HG03066 (cell line): ENCODE measurements at regions not wholly inside any gene's neighbourhood (a gene's known extent, or its start where the extent isn't known, plus 50 kb on each side); places are given as distances from the start of the nearest gene placed in this dataset.
"Not testable (repeated sequence)": the region's sequence is repeated elsewhere in the genome, so short reads cannot be mapped to it uniquely, and the experiment has no call there.

Experiments used
- ATAC-seq: cut with Tn5 transposase; IDR thresholded peaks from one replicate; pipeline ENCODE4 v1.9.1; 2021; ENCODE audit warnings: low read depth; ENCODE audit not compliant: unreplicated experiment

GRCh38 chr10:47711428-47711827 is 52.0 kb downstream of the SYT15B start:
- ATAC-seq, result not testable (repeated sequence)

GRCh38 chr10:47710443-47710842 is 52.9 kb downstream of the SYT15B start:
- not testable (repeated sequence) for ATAC-seq

- peak; percentile 91 for ATAC-seq
Measured at GRCh38 chr10:47705698-47706414, 57.5 kb downstream of the SYT15B start.

- ATAC-seq, result not testable (repeated sequence)
Measured at GRCh38 chr10:47701285-47701684, 62.1 kb downstream of the SYT15B start.

GRCh38 chr10:47699854-47700253 is 63.5 kb downstream of the SYT15B start:
- not testable (repeated sequence) for ATAC-seq

- not testable (repeated sequence) for ATAC-seq
Measured at GRCh38 chr10:47696170-47696569, 67.2 kb downstream of the SYT15B start.

DNA sequence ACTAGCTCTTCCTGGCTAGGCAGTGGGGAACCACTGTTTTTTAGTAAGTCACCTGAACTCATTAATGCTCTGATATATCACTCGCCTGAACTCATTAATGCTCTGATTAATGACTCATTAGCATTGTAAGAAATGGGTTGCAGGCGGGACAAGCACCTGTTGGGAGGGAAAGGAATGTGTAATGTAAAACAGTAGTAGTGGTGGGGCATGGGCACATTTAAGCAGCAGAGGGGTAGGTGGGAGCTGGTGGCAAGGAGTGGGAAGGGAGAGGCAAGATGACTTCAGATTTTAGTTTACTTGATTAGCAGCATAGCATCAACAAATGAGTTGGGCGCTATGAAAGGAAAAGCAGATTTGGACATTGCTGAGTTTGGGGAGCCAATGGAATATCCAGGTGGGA is 68.2 kb downstream of the SYT15B start:
- not testable (repeated sequence) for ATAC-seq

- not testable (repeated sequence) for ATAC-seq
Measured at GRCh38 chr10:47690304-47690703, 73.1 kb downstream of the SYT15B start.

DNA sequence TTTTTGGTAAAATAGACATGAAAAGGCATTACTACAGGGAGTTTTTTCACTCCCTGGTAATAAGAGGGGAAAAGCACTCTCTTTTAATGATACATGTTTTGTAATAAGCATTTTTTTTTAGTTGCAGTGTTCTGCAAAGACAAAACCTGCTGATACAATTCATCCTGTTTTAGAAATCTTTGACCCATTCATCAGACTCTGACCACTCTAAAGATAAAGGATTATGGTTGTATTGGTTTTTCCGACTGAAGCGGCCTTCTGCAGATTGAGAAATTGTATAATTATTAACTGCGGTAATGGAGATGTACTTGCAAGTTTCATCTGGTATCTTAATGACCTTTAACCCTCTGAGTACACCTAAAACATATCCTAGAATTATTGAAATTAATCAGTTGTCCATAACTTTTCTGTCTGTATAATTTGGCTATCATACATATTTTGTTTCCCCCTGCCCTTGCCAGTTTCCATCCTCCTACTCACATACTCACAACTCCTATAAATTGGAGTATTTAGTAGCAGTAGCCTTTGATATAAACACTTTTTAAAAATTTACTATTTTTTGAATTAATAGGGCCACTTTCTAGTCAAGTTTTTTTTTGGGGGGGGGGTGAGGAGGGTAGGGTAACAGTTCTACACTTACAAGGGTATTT is 79.4 kb downstream of the SYT15B start:
- not testable (repeated sequence) for ATAC-seq

- ATAC-seq, result not testable (repeated sequence)
Measured at GRCh38 chr10:47681638-47681990, 81.8 kb downstream of the SYT15B start.

DNA sequence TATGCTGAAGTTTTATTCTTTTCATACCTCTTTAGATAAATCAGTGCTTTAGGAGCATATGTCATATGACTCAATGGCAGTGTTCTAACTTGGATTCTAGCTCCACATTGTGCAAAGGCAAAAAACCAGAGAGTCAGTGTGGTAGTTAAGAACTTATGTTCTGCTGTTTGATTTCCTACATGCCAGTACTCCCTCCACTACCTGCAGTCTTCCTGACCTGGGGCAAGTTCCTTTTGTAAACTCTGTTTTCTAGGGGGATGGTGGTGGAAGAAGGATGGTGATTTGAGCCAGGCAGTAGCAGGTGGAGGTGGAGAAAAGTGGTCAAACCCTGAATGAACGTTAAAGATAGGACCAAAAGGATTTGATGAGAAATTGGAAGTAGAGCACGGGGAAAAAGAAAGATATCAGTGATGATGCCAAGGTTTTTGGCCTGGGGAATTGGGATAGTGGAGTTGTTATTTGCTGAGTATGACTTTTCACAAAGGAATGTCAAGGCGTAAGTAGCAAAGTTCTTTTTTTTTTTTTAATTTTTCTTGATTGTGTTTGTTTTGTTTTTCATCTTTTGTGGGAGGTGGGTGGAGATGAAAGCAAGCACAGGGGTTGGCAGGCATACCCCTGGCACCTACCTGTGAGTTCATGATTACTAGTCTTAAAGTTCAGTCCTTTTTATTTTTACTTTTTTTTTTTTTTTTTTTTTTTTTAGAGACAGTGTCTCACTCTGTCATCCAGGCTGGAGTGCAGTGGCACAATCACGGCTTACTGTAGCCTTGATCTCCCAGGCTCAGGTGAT is 82.3 kb downstream of the SYT15B start:
- not testable (repeated sequence) for ATAC-seq

- ATAC-seq, result not testable (repeated sequence)
Measured at GRCh38 chr10:47676102-47676501, 87.3 kb downstream of the SYT15B start.

DNA sequence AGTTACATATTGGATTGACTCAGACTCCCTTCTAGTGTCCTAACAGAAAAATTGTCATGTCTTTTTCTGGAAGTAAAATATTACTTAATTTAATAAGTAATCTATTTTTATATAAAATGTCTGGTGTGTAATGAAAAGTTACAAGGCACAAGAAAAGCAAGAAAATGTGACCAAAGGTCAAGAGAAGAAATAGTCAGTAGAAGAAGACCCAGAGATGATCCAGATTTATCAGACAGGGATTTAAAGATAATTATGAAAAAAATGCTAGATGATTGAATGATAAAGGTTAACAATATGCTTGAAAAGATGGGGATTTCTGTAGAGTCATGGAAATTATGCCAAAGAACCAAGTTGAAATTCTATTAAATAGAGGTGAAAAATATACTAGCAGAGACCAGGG is 87.8 kb downstream of the SYT15B start:
- not testable (repeated sequence) for ATAC-seq

GRCh38 chr10:47673128-47673527 is 90.3 kb downstream of the SYT15B start:
- not testable (repeated sequence) for ATAC-seq

- ATAC-seq, result not testable (repeated sequence)
Measured at GRCh38 chr10:47670857-47671256, 92.5 kb downstream of the SYT15B start.

DNA sequence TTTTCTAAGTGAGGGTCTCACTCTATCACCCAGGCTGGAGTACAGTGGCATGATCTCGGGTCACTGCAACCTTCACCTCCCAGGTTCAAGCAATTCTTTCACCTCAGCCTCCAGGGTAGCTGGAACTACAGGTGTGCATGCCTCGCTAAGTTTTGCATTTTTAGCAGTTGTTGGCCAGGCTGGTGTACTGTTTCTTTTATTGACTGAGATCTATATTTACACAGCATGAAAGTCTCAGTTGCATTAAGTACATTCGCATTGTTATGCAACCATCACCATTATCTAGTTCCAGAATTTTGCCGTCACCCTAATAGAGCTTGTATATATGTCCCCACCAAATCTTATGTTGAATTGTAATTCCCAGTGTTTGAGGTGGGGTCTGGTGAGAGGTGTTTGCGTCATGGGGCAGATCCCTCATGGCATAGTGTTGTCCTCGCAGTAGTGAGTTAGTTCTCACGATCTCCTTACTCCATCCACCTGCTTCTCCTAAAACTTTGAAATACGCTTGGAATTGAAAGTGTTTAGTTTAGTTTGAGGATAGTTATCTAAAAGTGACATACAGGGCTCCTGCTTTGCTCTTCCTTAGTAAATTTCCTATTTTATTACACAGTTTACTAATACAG is 101.3 kb downstream of the SYT15B start:
- not testable (repeated sequence) for ATAC-seq

DNA sequence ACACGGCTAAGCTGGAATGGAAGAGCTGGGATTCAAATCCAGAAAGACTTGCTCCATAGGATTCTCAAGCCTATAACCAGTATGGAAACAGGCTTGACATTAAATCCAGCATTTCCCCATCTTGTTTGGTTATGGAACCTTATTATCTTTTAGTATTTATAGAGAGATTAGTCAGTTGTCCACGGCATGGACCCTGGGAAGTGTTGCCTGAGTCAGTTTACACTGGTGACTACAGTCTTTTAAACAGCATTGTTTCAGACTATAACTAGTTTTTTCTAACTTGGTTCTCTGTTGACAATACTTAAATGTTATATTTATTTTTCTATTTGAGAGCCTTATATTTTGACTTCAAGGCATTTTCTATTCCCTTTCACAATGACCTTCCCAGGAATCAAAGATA is 106.7 kb downstream of the SYT15B start:
- not testable (repeated sequence) for ATAC-seq

- ATAC-seq, result not testable (repeated sequence)
Measured at GRCh38 chr10:47654161-47654560, 109.2 kb downstream of the SYT15B start.

DNA sequence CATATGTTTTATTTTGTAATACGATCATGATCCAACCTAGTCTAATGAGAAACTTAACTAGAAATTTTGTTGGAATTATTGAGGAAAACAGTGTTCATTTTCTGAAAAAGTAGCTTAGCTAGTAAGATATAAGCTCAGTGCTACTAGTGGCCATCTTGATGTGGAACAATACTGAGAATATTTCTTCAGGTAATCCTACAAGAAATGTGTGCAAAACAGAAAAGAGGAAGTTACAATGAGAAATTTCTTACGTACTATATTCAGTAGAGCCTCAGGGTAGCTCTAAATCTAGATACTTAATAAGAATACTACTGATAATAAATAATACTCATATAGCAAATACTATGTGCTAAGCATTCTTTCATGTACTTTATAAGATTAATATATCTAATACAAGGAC is 114.8 kb downstream of the SYT15B start:
- ATAC-seq, result not testable (repeated sequence)

- not testable (repeated sequence) for ATAC-seq
Measured at GRCh38 chr10:47647523-47648101, 115.8 kb downstream of the SYT15B start.
